Effector memory CD8-positive, alpha-beta T cell (primary cell): ENCODE measurements at regions not wholly inside any gene's neighbourhood (a gene's known extent, or its start where the extent isn't known, plus 50 kb on each side); places are given as distances from the start of the nearest gene placed in this dataset.
"Not testable (repeated sequence)": the region's sequence is repeated elsewhere in the genome, so short reads cannot be mapped to it uniquely, and the experiment has no call there.

ENCODE experiments used
- ATAC-seq: fragments of 150-1000 bp; cut with Tn5 transposase; replicated peaks from 2 replicates; pipeline ENCODE4 v1.10.0; 2021; ENCODE audit warnings: mild to moderate bottlenecking, moderate library complexity
- DNase-seq, 3 experiments: peaks; one replicate each; pipeline ENCODE4 v3.0.0; 2021
- H3K27ac Mint-ChIP-seq, 2 donors: one replicate each; pipeline ENCODE4 v1.8.0; 2022; ENCODE audit warnings: mild to moderate bottlenecking in 2 of 2, mixed read lengths in 2 of 2, moderate library complexity in 2 of 2
- H3K27me3 Mint-ChIP-seq, 2 donors: one replicate each; pipeline ENCODE4 v1.8.0; 2022; ENCODE audit warnings: mixed read lengths in 2 of 2
- H3K36me3 Mint-ChIP-seq: one replicate; pipeline ENCODE4 v1.8.0; 2022; ENCODE audit warnings: mild to moderate bottlenecking, moderate library complexity, mixed read lengths; ENCODE audit not compliant: insufficient read depth
- H3K4me1 Mint-ChIP-seq, 2 donors: one replicate each; pipeline ENCODE4 v1.8.0; 2022; ENCODE audit warnings: low read depth in 2 of 2, mixed read lengths in 2 of 2
- H3K4me3 Mint-ChIP-seq, 2 donors: one replicate each; pipeline ENCODE4 v1.8.0; 2022; ENCODE audit warnings: mild to moderate bottlenecking in 2 of 2, mixed read lengths in 2 of 2, moderate library complexity in 2 of 2
- H3K9me3 Mint-ChIP-seq, 2 donors: one replicate each; pipeline ENCODE4 v1.8.0; 2022; ENCODE audit warnings: mixed read lengths in 2 of 2

- H3K9me3 Mint-ChIP-seq, result peaks cover 16 to 35% of the 10 kb centered on the region in 2 donors
- H3K4me3 Mint-ChIP-seq, result no peak overlapping the region
- no peaks in the 10 kb centered on the region for H3K4me1 Mint-ChIP-seq
- no peaks in the 10 kb centered on the region for H3K27me3 Mint-ChIP-seq
- no peak overlapping the region for H3K27ac Mint-ChIP-seq
- ATAC-seq, result no peak
- no peaks in the 10 kb centered on the region for H3K36me3 Mint-ChIP-seq
- no peak for DNase-seq
These were observed 439.6 kb downstream of the CSNK1G3 start for GRCh38 chr5:123951582-123951977.

GRCh38 chr5:123950701-123951581 is 439.0 kb downstream of the CSNK1G3 start:
- no peak overlapping the region for H3K27ac Mint-ChIP-seq
- no peak overlapping the region for H3K4me3 Mint-ChIP-seq
- H3K9me3 Mint-ChIP-seq, result peaks cover 13 to 31% of the 10 kb centered on the region in 2 donors

GRCh38 chr5:123949807-123950340 is 437.9 kb downstream of the CSNK1G3 start:
- no peak overlapping the region for H3K27ac Mint-ChIP-seq
- no peak overlapping the region for H3K4me3 Mint-ChIP-seq
- H3K36me3 Mint-ChIP-seq, result no peaks in the 10 kb centered on the region
- no peaks in the 10 kb centered on the region for H3K4me1 Mint-ChIP-seq
- DNase-seq, result no peak
- H3K27me3 Mint-ChIP-seq, result no peaks in the 10 kb centered on the region
- no peak for ATAC-seq
- H3K9me3 Mint-ChIP-seq, result peaks cover 13 to 25% of the 10 kb centered on the region in 2 donors

More at GRCh38 chr5:123950701-123951581, 439.0 kb downstream of the CSNK1G3 start:
- DNase-seq (no peak), ATAC-seq (no peak)
- H3K27me3 Mint-ChIP-seq, result no peaks in the 10 kb centered on the region
- H3K36me3 Mint-ChIP-seq, result no peaks in the 10 kb centered on the region
- H3K4me1 Mint-ChIP-seq, result no peaks in the 10 kb centered on the region

- H3K4me1 Mint-ChIP-seq, result no peaks in the 10 kb centered on the region
- H3K27ac Mint-ChIP-seq, result no peak overlapping the region
- H3K27me3 Mint-ChIP-seq, result no peaks in the 10 kb centered on the region
- no peaks in the 10 kb centered on the region for H3K36me3 Mint-ChIP-seq
- peaks cover 13 to 25% of the 10 kb centered on the region in 2 donors for H3K9me3 Mint-ChIP-seq
- no peak overlapping the region for H3K4me3 Mint-ChIP-seq
- DNase-seq (no peak), ATAC-seq (no peak)
These were observed 437.2 kb downstream of the CSNK1G3 start for GRCh38 chr5:123949043-123949804.

GRCh38 chr5:123947797-123948196 is 435.8 kb downstream of the CSNK1G3 start:
- peaks cover 15 to 27% of the 10 kb centered on the region in 2 donors for H3K9me3 Mint-ChIP-seq

GRCh38 chr5:123945548-123945947 is 433.6 kb downstream of the CSNK1G3 start:
- ATAC-seq, result no peak
- Mint-ChIP-seq H3K9me3 (peaks cover 15 to 20% of the 10 kb centered on the region in 2 donors), H3K27me3 (no peaks in the 10 kb centered on the region), H3K27ac (no peak overlapping the region), H3K36me3 (no peaks in the 10 kb centered on the region), H3K4me3 (no peak overlapping the region), H3K4me1 (no peaks in the 10 kb centered on the region)
- DNase-seq, result no peak

More at GRCh38 chr5:123947797-123948196, 435.8 kb downstream of the CSNK1G3 start:
- Mint-ChIP-seq H3K4me1 (no peaks in the 10 kb centered on the region), H3K4me3 (no peak overlapping the region), H3K27ac (no peak overlapping the region), H3K27me3 (no peaks in the 10 kb centered on the region), H3K36me3 (no peaks in the 10 kb centered on the region)
- ATAC-seq (no peak), DNase-seq (no peak)

- Mint-ChIP-seq H3K36me3 (no peaks in the 10 kb centered on the region), H3K4me1 (no peaks in the 10 kb centered on the region), H3K27ac (no peak overlapping the region), H3K4me3 (no peak overlapping the region), H3K9me3 (peaks cover 11 to 23% of the 10 kb centered on the region in 2 donors), H3K27me3 (no peaks in the 10 kb centered on the region)
- DNase-seq, result no peak
- ATAC-seq, result no peak
These were observed 431.2 kb downstream of the CSNK1G3 start for GRCh38 chr5:123943151-123943550.

GRCh38 chr5:123940416-123940815 is 428.4 kb downstream of the CSNK1G3 start:
- ATAC-seq (no peak), DNase-seq (no peak)
- Mint-ChIP-seq H3K9me3 (peaks cover 8 to 23% of the 10 kb centered on the region in 2 donors), H3K4me1 (no peaks in the 10 kb centered on the region), H3K36me3 (no peaks in the 10 kb centered on the region), H3K27me3 (no peaks in the 10 kb centered on the region), H3K27ac (no peak overlapping the region), H3K4me3 (no peak overlapping the region)

- no peaks in the 10 kb centered on the region for H3K4me1 Mint-ChIP-seq
- no peak for DNase-seq
- no peak for ATAC-seq
- H3K27ac Mint-ChIP-seq, result no peak overlapping the region
- H3K4me3 Mint-ChIP-seq, result no peak overlapping the region
- H3K27me3 Mint-ChIP-seq, result no peaks in the 10 kb centered on the region
- H3K36me3 Mint-ChIP-seq, result no peaks in the 10 kb centered on the region
- H3K9me3 Mint-ChIP-seq, result peaks cover 4 to 15% of the 10 kb centered on the region in 2 donors
These were observed 425.3 kb downstream of the CSNK1G3 start for GRCh38 chr5:123937230-123937629.

- H3K4me1 Mint-ChIP-seq, result no peaks in the 10 kb centered on the region
- DNase-seq (no peak), ATAC-seq (no peak)
- H3K27ac Mint-ChIP-seq, result no peak overlapping the region
- H3K9me3 Mint-ChIP-seq, result peaks cover 4 to 15% of the 10 kb centered on the region in 2 donors
- H3K27me3 Mint-ChIP-seq, result no peaks in the 10 kb centered on the region
- no peaks in the 10 kb centered on the region for H3K36me3 Mint-ChIP-seq
- H3K4me3 Mint-ChIP-seq, result no peak overlapping the region
These were observed 424.6 kb downstream of the CSNK1G3 start for GRCh38 chr5:123936548-123936947.

GRCh38 chr5:123933812-123934211 is 421.8 kb downstream of the CSNK1G3 start:
- H3K27ac Mint-ChIP-seq, H3K36me3 Mint-ChIP-seq, H3K9me3 Mint-ChIP-seq, H3K4me3 Mint-ChIP-seq, ATAC-seq, H3K4me1 Mint-ChIP-seq, DNase-seq, H3K27me3 Mint-ChIP-seq: not testable (repeated sequence)

GRCh38 chr5:123929055-123929474 is 417.1 kb downstream of the CSNK1G3 start:
- Mint-ChIP-seq H3K4me3 (no peak overlapping the region), H3K9me3 (no peaks in the 10 kb centered on the region), H3K4me1 (no peaks in the 10 kb centered on the region), H3K27ac (no peak overlapping the region), H3K36me3 (no peaks in the 10 kb centered on the region), H3K27me3 (no peaks in the 10 kb centered on the region)
- ATAC-seq (no peak), DNase-seq (no peak)

- DNase-seq (no peak), ATAC-seq (no peak)
- Mint-ChIP-seq H3K4me1 (no peaks in the 10 kb centered on the region), H3K27ac (no peak overlapping the region), H3K9me3 (no peaks in the 10 kb centered on the region), H3K27me3 (no peaks in the 10 kb centered on the region), H3K36me3 (no peaks in the 10 kb centered on the region), H3K4me3 (no peak overlapping the region)
These were observed 416.4 kb downstream of the CSNK1G3 start for GRCh38 chr5:123928401-123928800.
